HCT116 (cell line): ENCODE measurements at regions not wholly inside any gene's neighbourhood (a gene's known extent, or its start where the extent isn't known, plus 50 kb on each side); places are given as distances from the start of the nearest gene placed in this dataset.

ENCODE experiments used
- ATAC-seq: fragments of 200-7000 bp; cut with Tn5 transposase; 2 replicates; pipeline ENCODE4 v1.9.1; 2020; ENCODE audit warnings: mild to moderate bottlenecking, moderate library complexity
- BruUV-seq: library from RNA; stranded (reverse); fragments of 400-500 nt; replicated peaks from 2 replicates; lab custom pipeline; 2021; lab: Mats Ljungman, UMichigan
- CTCF ChIA-PET: fragments of 300-600 bp; sonication (Branson Sonifier 250); formaldehyde crosslinking; loops from one replicate; lab custom pipeline; 2021; ENCODE audit warnings: antibody characterized with exemption; lab: Charles Lee
- POLR2A ChIA-PET: fragments of 300-600, 350-600 bp; sonication (Branson Sonifier 250); formaldehyde crosslinking; loops from one replicate; lab custom pipeline; 2021; ENCODE audit warnings: antibody characterized with exemption; lab: Charles Lee
- RAD21 ChIA-PET, 2 experiments: fragments of 300-600 bp; sonication (Branson Sonifier 250); formaldehyde crosslinking; loops; one replicate each; lab custom pipeline; 2023; ENCODE audit warnings: low total read pairs in 2 of 2; ENCODE audit not compliant: uncharacterized antibody in 2 of 2, unreplicated experiment in 2 of 2, low non-redundant PET in 1 of 2; lab: Charles Lee
- DNase-seq: peaks from one replicate; pipeline ENCODE4 v3.0.0-alpha.2; 2010; ENCODE audit warnings: low read depth, low spot score
- H2AFZ ChIP-seq: fragments of 200-600 bp; shearing (Covaris generic), sonication (generic); 2 replicates; pipeline ENCODE4 v1.6.1; 2017; ENCODE audit warnings: low read depth, mixed run types, mixed read lengths, antibody characterized with exemption, low read length; ENCODE audit not compliant: poor library complexity, severe bottlenecking
- H3K27ac ChIP-seq: 2 replicates; pipeline ENCODE4 v1.5.1; 2012; ENCODE audit warnings: low read depth, low read length
- H3K27me3 ChIP-seq: fragments of 200-600 bp; sonication (generic); 2 replicates; pipeline ENCODE4 v1.6.1; 2016; ENCODE audit warnings: mixed run types, low read length, mixed read lengths; ENCODE audit not compliant: insufficient read depth
- H3K36me3 ChIP-seq, 2 experiments: fragments of 200-500 bp in 1 of 2; fragments of 200-600 bp in 1 of 2; sonication (Bioruptor generic) in 1 of 2; sonication (generic) in 1 of 2; 2 replicates each; pipeline versions ENCODE4 v1.5.1 to v1.6.1; 2014 to 2016; ENCODE audit warnings: low read length in 2 of 2, inconsistent platforms in 1 of 2, mixed read lengths in 1 of 2, mixed run types in 1 of 2; ENCODE audit not compliant: insufficient read depth in 2 of 2, control insufficient read depth in 1 of 2
- H3K4me1 ChIP-seq, 2 experiments: fragments of 200-600 bp in 1 of 2; sonication (generic) in 1 of 2; 2 replicates each; pipeline versions ENCODE4 v1.5.1 to v1.6.1; 2012 to 2017; ENCODE audit warnings: low read length in 2 of 2, inconsistent platforms in 1 of 2, mild to moderate bottlenecking in 1 of 2, mixed read lengths in 1 of 2, mixed run types in 1 of 2, moderate library complexity in 1 of 2; ENCODE audit not compliant: insufficient read depth in 2 of 2, control insufficient read depth in 1 of 2
- H3K4me2 ChIP-seq: fragments of 200-600 bp; sonication (generic); 2 replicates; pipeline ENCODE4 v1.6.1; 2017; ENCODE audit warnings: mixed run types, low read length, mixed read lengths
- H3K4me3 ChIP-seq, 2 experiments: fragments of 200-600 bp in 1 of 2; sonication (generic) in 1 of 2; replicated peaks in 1 of 2; 2 replicates each; pipeline ENCODE4 v1.5.1; 2011 to 2016; ENCODE audit warnings: low read length in 2 of 2, control low read depth in 1 of 2, low read depth in 1 of 2, mild to moderate bottlenecking in 1 of 2, mixed read lengths in 1 of 2, mixed run types in 1 of 2
- H3K79me2 ChIP-seq: fragments of 200-600 bp; sonication (generic); 2 replicates; pipeline ENCODE4 v1.6.1; 2017; ENCODE audit warnings: mild to moderate bottlenecking, mixed run types, low read length, moderate library complexity, mixed read lengths; ENCODE audit not compliant: insufficient read depth
- H3K9ac ChIP-seq: fragments of 200-600 bp; sonication (generic); 2 replicates; pipeline ENCODE4 v1.6.1; 2016; ENCODE audit warnings: low read length, mixed read lengths
- H3K9me2 ChIP-seq: fragments of 200-600 bp; sonication (generic), shearing (Covaris generic); 2 replicates; pipeline ENCODE4 v1.6.1; 2017; ENCODE audit warnings: mixed run types, mild to moderate bottlenecking, moderate library complexity; ENCODE audit not compliant: insufficient read depth
- H3K9me3 ChIP-seq, 2 experiments: fragments of 200-500 bp in 1 of 2; fragments of 200-600 bp in 1 of 2; sonication (Bioruptor generic) in 1 of 2; sonication (generic) in 1 of 2; 2 replicates each; pipeline ENCODE4 v1.6.1; 2014 to 2017; ENCODE audit warnings: low read length in 2 of 2, mixed read lengths in 2 of 2, inconsistent platforms in 1 of 2, low read depth in 1 of 2, mild to moderate bottlenecking in 1 of 2, mixed run types in 1 of 2, moderate library complexity in 1 of 2; ENCODE audit not compliant: control insufficient read depth in 1 of 2, insufficient read depth in 1 of 2
- H4K20me1 ChIP-seq: fragments of 200-600 bp; sonication (generic), shearing (Covaris generic); 2 replicates; pipeline ENCODE4 v1.6.1; 2017; ENCODE audit warnings: mixed run types, mild to moderate bottlenecking, moderate library complexity; ENCODE audit not compliant: insufficient read depth
- ATF3 ChIP-seq: IDR thresholded peaks from 2 replicates; pipeline ENCODE4 v1.6.1; 2012
- CBX3 ChIP-seq: IDR thresholded peaks from 2 replicates; pipeline ENCODE4 v1.6.1; 2012; ENCODE audit warnings: low read depth
- CEBPB ChIP-seq: IDR thresholded peaks from 2 replicates; pipeline ENCODE4 v1.6.1; 2012; ENCODE audit warnings: low read depth
- EGR1 ChIP-seq: IDR thresholded peaks from 2 replicates; pipeline ENCODE4 v1.6.1; 2012; ENCODE audit warnings: low read depth
- JUND ChIP-seq: IDR thresholded peaks from 2 replicates; pipeline ENCODE4 v1.6.1; 2012
- POLR2AphosphoS5 ChIP-seq: IDR thresholded peaks from 2 replicates; pipeline ENCODE4 v1.6.1; 2011; ENCODE audit warnings: mild to moderate bottlenecking, low read depth, low read length, moderate library complexity
- RAD21 ChIP-seq: IDR thresholded peaks from 2 replicates; pipeline ENCODE4 v1.6.1; 2012; ENCODE audit warnings: low read depth, mild to moderate bottlenecking
- SIN3A ChIP-seq: IDR thresholded peaks from 2 replicates; pipeline ENCODE4 v1.6.1; 2012; ENCODE audit warnings: low read depth
- SRF ChIP-seq: IDR thresholded peaks from 2 replicates; pipeline ENCODE4 v1.6.1; 2012; ENCODE audit warnings: low read depth
- TCF7L2 ChIP-seq: IDR thresholded peaks from 2 replicates; pipeline ENCODE4 v1.7.0; 2011; ENCODE audit warnings: borderline replicate concordance, inconsistent platforms; ENCODE audit not compliant: insufficient read depth, insufficient read length; ENCODE audit errors: extremely low read depth
- ZBTB33 ChIP-seq: IDR thresholded peaks from 2 replicates; pipeline ENCODE4 v1.6.1; 2011; ENCODE audit warnings: mild to moderate bottlenecking, low read length, moderate library complexity; ENCODE audit not compliant: insufficient replicate concordance; ENCODE audit errors: extremely low read depth
- ZFX ChIP-seq: fragments of 450-650 bp; IDR thresholded peaks from 2 replicates; pipeline ENCODE4 v1.6.1; 2017
- ZNF274 ChIP-seq: fragments of 200-500 bp; sonication (Bioruptor generic); IDR thresholded peaks from 2 replicates; pipeline ENCODE4 v1.6.1; 2014; ENCODE audit warnings: mild to moderate bottlenecking, low read depth, low read length, inconsistent platforms
- intact Hi-C: fragments of 100-400 bp; cut with micrococcal nuclease; formaldehyde crosslinking; loops from 2 replicates; pipeline ENCODE4 v1.10.0; 2022

- ATAC-seq = no peak
- Histone ChIP-seq H2AFZ (no peak overlapping the region), H3K9me2 (no peaks in the 10 kb centered on the region), H3K4me1 (no peaks in the 10 kb centered on the region), H4K20me1 (no peaks in the 10 kb centered on the region), H3K4me2 (no peak overlapping the region), H3K27ac (no peak overlapping the region), H3K4me3 (no peak overlapping the region), H3K36me3 (no peaks in the 10 kb centered on the region), H3K27me3 (no peaks in the 10 kb centered on the region), H3K9me3 (peaks cover 0 to 3% of the 10 kb centered on the region in 2 experiments; a peak in 2 of 4 replicates), H3K79me2 (no peaks in the 10 kb centered on the region), H3K9ac (no peak overlapping the region)
- TF ChIP-seq TCF7L2 (no peak), POLR2AphosphoS5 (no peak), CBX3 (no peak), EGR1 (no peak), CEBPB (no peak), ZFX (no peak), ZBTB33 (no peak), JUND (no peak), ZNF274 (no peak), SRF (no peak), RAD21 (no peak), ATF3 (no peak), SIN3A (no peak)
- POLR2A ChIA-PET = no interaction called here
- intact Hi-C loops = no loop called here
- CTCF ChIA-PET = no interaction called here
- no peak for DNase-seq
- no TSS peak for BruUV-seq
- RAD21 ChIA-PET = no interaction called here
Measured at GRCh38 chr11:127601578-127601977, 601.0 kb upstream of the KIRREL3 start.
